Lung (tissue), 11 donors: ENCODE measurements at regions not wholly inside any gene's neighbourhood (a gene's known extent, or its start where the extent isn't known, plus 50 kb on each side); places are given as distances from the start of the nearest gene placed in this dataset.

Source experiments
- ATAC-seq: fragments of 200-7000 bp; cut with Tn5 transposase; one replicate; pipeline ENCODE4 v1.9.1; 2020; ENCODE audit warnings: moderate number of reproducible peaks; ENCODE audit not compliant: insufficient read depth, low FRiP score
- DNase-seq, 3 donors: peaks; one replicate each; pipeline ENCODE4 v3.0.0-alpha.2; 2013 to 2017
- H3K27ac ChIP-seq, 2 donors: one replicate each; pipeline ENCODE4 v1.5.1; 2013; ENCODE audit warnings: mild to moderate bottlenecking in 2 of 2, moderate library complexity in 2 of 2, control low read depth in 1 of 2, inconsistent platforms in 1 of 2, low read depth in 1 of 2, low read length in 1 of 2
- H3K27me3 ChIP-seq, 3 donors: one replicate each; pipeline ENCODE4 v1.5.1; 2013; ENCODE audit warnings: low read length in 2 of 3; ENCODE audit not compliant: control insufficient read depth in 3 of 3, insufficient read depth in 3 of 3
- H3K36me3 ChIP-seq, 4 donors: one replicate each; pipeline ENCODE4 v1.5.1; 2013; ENCODE audit warnings: low read length in 4 of 4, mild to moderate bottlenecking in 1 of 4, moderate library complexity in 1 of 4; ENCODE audit not compliant: control insufficient read depth in 4 of 4, insufficient read depth in 4 of 4
- H3K4me1 ChIP-seq, 5 donors: one replicate each; pipeline ENCODE4 v1.5.1; 2013; ENCODE audit warnings: low read length in 5 of 5, mild to moderate bottlenecking in 2 of 5, moderate library complexity in 1 of 5; ENCODE audit not compliant: control insufficient read depth in 5 of 5, insufficient read depth in 5 of 5
- H3K4me3 ChIP-seq: one replicate; pipeline ENCODE4 v1.5.1; 2013; ENCODE audit warnings: mild to moderate bottlenecking, control low read depth, moderate library complexity
- H3K9ac ChIP-seq, 2 donors: one replicate each; pipeline ENCODE4 v1.5.1; 2013; ENCODE audit warnings: low read length in 2 of 2, control low read depth in 1 of 2; ENCODE audit not compliant: insufficient read depth in 1 of 2
- H3K9me3 ChIP-seq, 4 donors: one replicate each; pipeline ENCODE4 v1.5.1; 2013; ENCODE audit warnings: low read length in 3 of 4, mild to moderate bottlenecking in 1 of 4, moderate library complexity in 1 of 4; ENCODE audit not compliant: control insufficient read depth in 4 of 4, insufficient read depth in 3 of 4
- WGBS, 2 donors: extraction: QIAGEN DNeasy Blood & Tissue Kit; methylation state at CpG; one replicate each; pipeline ENCODE4 v1.1.7; 2013; 5-methylcytosine and 5-hydroxymethylcytosine counted together
- TF ChIP-seq, protein P1 (sequence below): IDR thresholded peaks from 2 replicates; pipeline ENCODE4 v1.5.1; 2012; ENCODE audit warnings: mild to moderate bottlenecking; ENCODE audit errors: control extremely low read depth, extremely low read depth
- donor health status: control.
- donor health status: control.
- donor health status: Bipolar disorder and iron deficiency.
- donor health status: healthy.
- donor health status: DM: yes; HTN: yes; CAD: no.

DNA sequence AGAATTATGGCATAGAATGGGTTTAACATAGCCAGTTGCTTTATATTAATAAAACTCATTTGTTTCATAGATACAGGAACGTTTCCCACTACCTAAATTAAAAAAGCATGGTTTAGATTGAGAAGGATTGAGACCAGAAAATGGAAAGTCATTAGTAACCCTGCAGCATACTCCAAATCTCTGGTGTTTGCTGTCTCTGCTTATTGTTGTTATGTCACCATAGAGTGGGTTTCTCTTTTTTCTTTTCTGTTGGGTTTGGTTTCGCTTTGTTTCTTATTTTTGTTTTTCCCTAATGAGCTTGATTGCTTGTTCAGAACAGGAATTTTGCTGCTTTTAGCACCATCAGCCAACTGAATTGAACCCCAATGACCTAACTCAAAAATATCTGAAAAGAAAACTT is 1034.8 kb downstream of the MAT2B start:
- TF ChIP-seq, protein P1, sequence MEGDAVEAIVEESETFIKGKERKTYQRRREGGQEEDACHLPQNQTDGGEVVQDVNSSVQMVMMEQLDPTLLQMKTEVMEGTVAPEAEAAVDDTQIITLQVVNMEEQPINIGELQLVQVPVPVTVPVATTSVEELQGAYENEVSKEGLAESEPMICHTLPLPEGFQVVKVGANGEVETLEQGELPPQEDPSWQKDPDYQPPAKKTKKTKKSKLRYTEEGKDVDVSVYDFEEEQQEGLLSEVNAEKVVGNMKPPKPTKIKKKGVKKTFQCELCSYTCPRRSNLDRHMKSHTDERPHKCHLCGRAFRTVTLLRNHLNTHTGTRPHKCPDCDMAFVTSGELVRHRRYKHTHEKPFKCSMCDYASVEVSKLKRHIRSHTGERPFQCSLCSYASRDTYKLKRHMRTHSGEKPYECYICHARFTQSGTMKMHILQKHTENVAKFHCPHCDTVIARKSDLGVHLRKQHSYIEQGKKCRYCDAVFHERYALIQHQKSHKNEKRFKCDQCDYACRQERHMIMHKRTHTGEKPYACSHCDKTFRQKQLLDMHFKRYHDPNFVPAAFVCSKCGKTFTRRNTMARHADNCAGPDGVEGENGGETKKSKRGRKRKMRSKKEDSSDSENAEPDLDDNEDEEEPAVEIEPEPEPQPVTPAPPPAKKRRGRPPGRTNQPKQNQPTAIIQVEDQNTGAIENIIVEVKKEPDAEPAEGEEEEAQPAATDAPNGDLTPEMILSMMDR: no peak
- Histone ChIP-seq H3K36me3 (no peaks in the 10 kb centered on the region), H3K9ac (no peak overlapping the region), H3K9me3 (no peaks in the 10 kb centered on the region), H3K27me3 (no peaks in the 10 kb centered on the region), H3K4me1 (no peaks in the 10 kb centered on the region), H3K4me3 (no peak overlapping the region), H3K27ac (no peak overlapping the region)
- DNase-seq (no peak), ATAC-seq (no peak)
- 71 to 84% methylated on average over 2 of the region's 2 CpGs for WGBS, 2 donors

DNA sequence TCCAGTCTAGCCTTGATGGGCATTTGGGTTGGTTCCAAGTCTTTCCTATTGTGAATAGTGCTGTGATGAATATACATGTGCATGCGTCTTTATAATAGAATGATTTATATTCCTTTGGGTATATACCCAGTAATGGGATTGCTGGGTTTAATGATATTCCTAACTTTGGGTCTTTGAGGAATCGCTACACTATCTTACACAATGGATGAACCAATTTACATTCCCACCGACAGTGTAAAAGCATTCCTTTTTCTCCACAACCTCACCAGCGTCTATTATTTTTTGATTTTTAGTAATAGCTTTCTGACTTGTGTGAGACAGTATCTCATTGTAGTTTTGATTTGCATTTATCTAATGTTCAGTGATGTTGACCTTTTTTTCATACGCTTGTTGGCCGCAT is 1040.1 kb downstream of the MAT2B start:
- H3K9me3 ChIP-seq: peaks cover 0 to 7% (median 0%) of the 10 kb centered on the region in 4 donors
- H3K27ac ChIP-seq: no peak overlapping the region
- DNase-seq: no peak
- H3K4me1 ChIP-seq: no peaks in the 10 kb centered on the region
- no peaks in the 10 kb centered on the region for H3K27me3 ChIP-seq
- H3K4me3 ChIP-seq: no peak overlapping the region
- H3K36me3 ChIP-seq: no peaks in the 10 kb centered on the region
- TF ChIP-seq, protein P1: no peak
- WGBS, 2 donors: 93 to 96% methylated on average over 6 of the region's 6 CpGs
- ATAC-seq: no peak
- H3K9ac ChIP-seq: no peak overlapping the region

DNA sequence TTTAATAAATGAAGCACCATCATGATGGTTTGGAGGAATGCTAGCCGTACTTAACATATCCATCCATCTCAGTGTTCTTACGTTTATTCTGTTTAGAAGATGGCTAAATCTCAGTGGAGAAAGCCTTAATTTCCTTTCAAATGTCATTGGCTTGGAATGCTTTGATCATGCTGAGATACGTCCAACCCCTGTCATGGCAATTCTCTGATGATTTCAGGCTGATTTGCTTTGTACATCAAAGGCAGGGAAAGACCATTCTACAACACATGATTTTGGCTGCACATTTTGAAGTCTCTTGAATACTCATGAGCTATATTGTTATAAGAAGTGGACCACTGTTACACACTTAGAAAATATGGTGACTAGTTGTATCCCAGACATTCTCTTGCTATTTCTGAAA is 1048.4 kb downstream of the MAT2B start:
- H3K27me3 ChIP-seq: no peaks in the 10 kb centered on the region
- TF ChIP-seq, protein P1: no peak
- no peaks in the 10 kb centered on the region for H3K9me3 ChIP-seq
- WGBS, 2 donors: 43 to 71% methylated on average over 3 of the region's 3 CpGs
- DNase-seq (no peak), ATAC-seq (no peak)
- no peak overlapping the region for H3K9ac ChIP-seq
- no peaks in the 10 kb centered on the region for H3K36me3 ChIP-seq
- no peak overlapping the region for H3K4me3 ChIP-seq
- no peak overlapping the region for H3K27ac ChIP-seq
- no peaks in the 10 kb centered on the region for H3K4me1 ChIP-seq

DNA sequence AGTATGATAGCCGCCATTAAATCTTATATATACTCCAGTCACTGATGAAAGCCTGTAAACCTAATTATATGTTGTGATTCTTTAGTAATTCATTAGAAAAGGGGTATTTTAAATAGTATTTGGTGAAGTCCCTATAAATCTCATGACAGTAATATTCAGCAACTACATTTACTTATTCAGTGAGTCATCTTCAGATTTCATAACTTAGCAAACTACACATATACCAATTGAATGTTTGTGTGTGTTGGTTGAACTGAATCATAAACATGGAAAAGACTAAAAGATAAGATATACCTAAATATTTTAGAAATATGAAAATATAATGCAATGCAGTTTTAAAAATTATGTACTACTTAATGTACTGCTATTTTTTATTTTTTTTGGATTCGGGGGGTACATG is 1050.4 kb downstream of the MAT2B start:
- TF ChIP-seq, protein P1: no peak
- H3K36me3 ChIP-seq: no peaks in the 10 kb centered on the region
- DNase-seq (no peak), ATAC-seq (no peak)
- H3K4me1 ChIP-seq: no peaks in the 10 kb centered on the region
- H3K9ac ChIP-seq: no peak overlapping the region
- no peaks in the 10 kb centered on the region for H3K27me3 ChIP-seq
- WGBS, 2 donors: 91 to 93% methylated on average over 2 of the region's 2 CpGs
- H3K9me3 ChIP-seq: no peaks in the 10 kb centered on the region
- H3K27ac ChIP-seq: no peak overlapping the region
- H3K4me3 ChIP-seq: no peak overlapping the region
